Right renal cortex interstitium (tissue), 3 donors: ENCODE measurements at regions not wholly inside any gene's neighbourhood (a gene's known extent, or its start where the extent isn't known, plus 50 kb on each side); places are given as distances from the start of the nearest gene placed in this dataset.
"Not testable (repeated sequence)": the region's sequence is repeated elsewhere in the genome, so short reads cannot be mapped to it uniquely, and the experiment has no call there.

Experiments used
- DNase-seq, 3 donors: peaks; one replicate each; pipeline ENCODE4 v3.0.0-alpha.2; 2013; ENCODE audit warnings: low read depth in 3 of 3, low spot score in 2 of 3

GRCh38 chr17:51387582-51387981 is 127.2 kb downstream of the UTP18 start:
- DNase-seq = no peak

- DNase-seq = no peak
Measured at GRCh38 chr17:51387986-51388385, 127.6 kb downstream of the UTP18 start.

GRCh38 chr17:51389875-51390274 is 129.5 kb downstream of the UTP18 start:
- no peak for DNase-seq

GRCh38 chr17:51391982-51392654 is 131.8 kb downstream of the UTP18 start:
- DNase-seq = no peak

- no peak for DNase-seq
Measured at GRCh38 chr17:51395621-51396020, 135.3 kb downstream of the UTP18 start.

- no peak for DNase-seq
Measured at GRCh38 chr17:51397361-51398127, 137.2 kb downstream of the UTP18 start.

GRCh38 chr17:51398128-51398525 is 137.8 kb downstream of the UTP18 start:
- DNase-seq = no peak

- no peak for DNase-seq
Measured at GRCh38 chr17:51398687-51399086, 138.3 kb downstream of the UTP18 start.

- DNase-seq = no peak
Measured at GRCh38 chr17:51401279-51401678, 140.9 kb downstream of the UTP18 start.

- no peak for DNase-seq
Measured at GRCh38 chr17:51402899-51403298, 142.6 kb downstream of the UTP18 start.

GRCh38 chr17:51407576-51407975 is 147.2 kb downstream of the UTP18 start:
- no peak for DNase-seq

- DNase-seq = no peak
Measured at GRCh38 chr17:51419476-51419875, 159.1 kb downstream of the UTP18 start.

- no peak for DNase-seq
Measured at GRCh38 chr17:51421525-51421924, 161.2 kb downstream of the UTP18 start.

- no peak for DNase-seq
Measured at GRCh38 chr17:51422634-51423033, 162.3 kb downstream of the UTP18 start.

- no peak for DNase-seq
Measured at GRCh38 chr17:51423421-51424160, 163.2 kb downstream of the UTP18 start.

GRCh38 chr17:51425773-51426172 is 165.4 kb downstream of the UTP18 start:
- DNase-seq = no peak

- no peak for DNase-seq
Measured at GRCh38 chr17:51427323-51427811, 167.0 kb downstream of the UTP18 start.

- DNase-seq = no peak
Measured at GRCh38 chr17:51427856-51428255, 167.5 kb downstream of the UTP18 start.

- DNase-seq = no peak
Measured at GRCh38 chr17:51428668-51429495, 168.5 kb downstream of the UTP18 start.

GRCh38 chr17:51429938-51430337 is 169.6 kb downstream of the UTP18 start:
- not testable (repeated sequence) for DNase-seq

- no peak for DNase-seq
Measured at GRCh38 chr17:51430591-51430990, 170.2 kb downstream of the UTP18 start.
